ENCODE measurements at regions not wholly inside any gene's neighbourhood (a gene's known extent, or its start where the extent isn't known, plus 50 kb on each side); places are given as distances from the start of the nearest gene placed in this dataset.
"Not testable (repeated sequence)": the region's sequence is repeated elsewhere in the genome, so short reads cannot be mapped to it uniquely, and the experiment has no call there.

GRCh38 chrX:109920868-109921267 lies 82.0 kb upstream of the TMEM164 start:
- no peak for DNase-seq (ENCODE audit: low read depth in 1 of 2, low spot score in 2 of 2)
- Histone ChIP-seq H3K4me3 (no peak overlapping the region), H3K9me3 (replicated peaks) (no peaks in the 10 kb centered on the region), H3K4me1 (replicated peaks) (no peaks in the 10 kb centered on the region), H3K27ac (no peak overlapping the region), H3K27me3 (replicated peaks) (no peaks in the 10 kb centered on the region), H3K36me3 (no peaks in the 10 kb centered on the region)

- no peak overlapping the region for H3K27ac ChIP-seq
- no peaks in the 10 kb centered on the region for H3K36me3 ChIP-seq
- no peaks in the 10 kb centered on the region for H3K4me1 ChIP-seq (replicated peaks)
- DNase-seq (ENCODE audit: low read depth in 1 of 2, low spot score in 2 of 2), result no peak
- H3K27me3 ChIP-seq (replicated peaks), result no peaks in the 10 kb centered on the region
- H3K4me3 ChIP-seq, result no peak overlapping the region
- no peaks in the 10 kb centered on the region for H3K9me3 ChIP-seq (replicated peaks)
Observed at GRCh38 chrX:109922190-109922589, 80.7 kb upstream of the TMEM164 start.

GRCh38 chrX:109925003-109925402 lies 77.9 kb upstream of the TMEM164 start:
- H3K27ac ChIP-seq; H3K27me3 ChIP-seq (replicated peaks); DNase-seq (ENCODE audit: low read depth in 1 of 2, low spot score in 2 of 2); H3K4me3 ChIP-seq; H3K4me1 ChIP-seq (replicated peaks); H3K36me3 ChIP-seq; H3K9me3 ChIP-seq (replicated peaks): not testable (repeated sequence)

GRCh38 chrX:109925656-109926055 lies 77.3 kb upstream of the TMEM164 start:
- no peak overlapping the region for H3K27ac ChIP-seq
- H3K4me3 ChIP-seq, result no peak overlapping the region
- no peaks in the 10 kb centered on the region for H3K27me3 ChIP-seq (replicated peaks)
- no peaks in the 10 kb centered on the region for H3K4me1 ChIP-seq (replicated peaks)
- no peaks in the 10 kb centered on the region for H3K36me3 ChIP-seq
- no peaks in the 10 kb centered on the region for H3K9me3 ChIP-seq (replicated peaks)
- DNase-seq (ENCODE audit: low read depth in 1 of 2, low spot score in 2 of 2), result no peak

GRCh38 chrX:109926118-109926517 lies 76.8 kb upstream of the TMEM164 start:
- no peak overlapping the region for H3K27ac ChIP-seq
- H3K9me3 ChIP-seq (replicated peaks), result no peaks in the 10 kb centered on the region
- no peak for DNase-seq (ENCODE audit: low read depth in 1 of 2, low spot score in 2 of 2)
- H3K4me3 ChIP-seq, result no peak overlapping the region
- no peaks in the 10 kb centered on the region for H3K27me3 ChIP-seq (replicated peaks)
- H3K36me3 ChIP-seq, result no peaks in the 10 kb centered on the region
- no peaks in the 10 kb centered on the region for H3K4me1 ChIP-seq (replicated peaks)

GRCh38 chrX:109926743-109927662 lies 75.9 kb upstream of the TMEM164 start:
- Histone ChIP-seq H3K4me1 (replicated peaks) (no peaks in the 10 kb centered on the region), H3K9me3 (replicated peaks) (no peaks in the 10 kb centered on the region), H3K27ac (no peak overlapping the region), H3K27me3 (replicated peaks) (no peaks in the 10 kb centered on the region), H3K36me3 (no peaks in the 10 kb centered on the region), H3K4me3 (no peak overlapping the region)
- DNase-seq (ENCODE audit: low read depth in 1 of 2, low spot score in 2 of 2), result no peak

GRCh38 chrX:109927663-109928273 lies 75.1 kb upstream of the TMEM164 start:
- H3K4me3 ChIP-seq, result no peak overlapping the region
- no peaks in the 10 kb centered on the region for H3K4me1 ChIP-seq (replicated peaks)
- H3K27ac ChIP-seq, result no peak overlapping the region
- DNase-seq (ENCODE audit: low read depth in 1 of 2, low spot score in 2 of 2), result no peak
- H3K9me3 ChIP-seq (replicated peaks), result no peaks in the 10 kb centered on the region
- H3K36me3 ChIP-seq, result no peaks in the 10 kb centered on the region
- H3K27me3 ChIP-seq (replicated peaks), result no peaks in the 10 kb centered on the region

GRCh38 chrX:109928596-109929335 lies 74.1 kb upstream of the TMEM164 start:
- no peak overlapping the region for H3K4me3 ChIP-seq
- H3K4me1 ChIP-seq (replicated peaks), result no peaks in the 10 kb centered on the region
- no peaks in the 10 kb centered on the region for H3K9me3 ChIP-seq (replicated peaks)
- H3K27ac ChIP-seq, result no peak overlapping the region
- no peaks in the 10 kb centered on the region for H3K27me3 ChIP-seq (replicated peaks)
- no peaks in the 10 kb centered on the region for H3K36me3 ChIP-seq
- DNase-seq (ENCODE audit: low read depth in 1 of 2, low spot score in 2 of 2), result no peak

- Histone ChIP-seq H3K4me3 (no peak overlapping the region), H3K9me3 (replicated peaks) (no peaks in the 10 kb centered on the region), H3K27me3 (replicated peaks) (no peaks in the 10 kb centered on the region), H3K36me3 (no peaks in the 10 kb centered on the region), H3K27ac (no peak overlapping the region), H3K4me1 (replicated peaks) (no peaks in the 10 kb centered on the region)
- no peak for DNase-seq (ENCODE audit: low read depth in 1 of 2, low spot score in 2 of 2)
Observed at GRCh38 chrX:109931677-109932076, 71.2 kb upstream of the TMEM164 start.

- Histone ChIP-seq H3K36me3 (no peaks in the 10 kb centered on the region), H3K9me3 (replicated peaks) (no peaks in the 10 kb centered on the region), H3K4me1 (replicated peaks) (no peaks in the 10 kb centered on the region), H3K4me3 (no peak overlapping the region), H3K27ac (no peak overlapping the region), H3K27me3 (replicated peaks) (no peaks in the 10 kb centered on the region)
- DNase-seq (ENCODE audit: low read depth in 1 of 2, low spot score in 2 of 2), result no peak
Observed at GRCh38 chrX:109934434-109934833, 68.5 kb upstream of the TMEM164 start.

GRCh38 chrX:109934935-109935334 lies 68.0 kb upstream of the TMEM164 start:
- H3K27ac ChIP-seq, result no peak overlapping the region
- no peaks in the 10 kb centered on the region for H3K9me3 ChIP-seq (replicated peaks)
- no peaks in the 10 kb centered on the region for H3K4me1 ChIP-seq (replicated peaks)
- H3K36me3 ChIP-seq, result no peaks in the 10 kb centered on the region
- no peak overlapping the region for H3K4me3 ChIP-seq
- no peaks in the 10 kb centered on the region for H3K27me3 ChIP-seq (replicated peaks)
- no peak for DNase-seq (ENCODE audit: low read depth in 1 of 2, low spot score in 2 of 2)

- no peaks in the 10 kb centered on the region for H3K36me3 ChIP-seq
- H3K4me1 ChIP-seq (replicated peaks), result no peaks in the 10 kb centered on the region
- H3K27ac ChIP-seq, result no peak overlapping the region
- H3K9me3 ChIP-seq (replicated peaks), result no peaks in the 10 kb centered on the region
- no peak for DNase-seq (ENCODE audit: low read depth in 1 of 2, low spot score in 2 of 2)
- no peaks in the 10 kb centered on the region for H3K27me3 ChIP-seq (replicated peaks)
- no peak overlapping the region for H3K4me3 ChIP-seq
Observed at GRCh38 chrX:109936114-109936513, 66.8 kb upstream of the TMEM164 start.

GRCh38 chrX:109936598-109936997 lies 66.3 kb upstream of the TMEM164 start:
- Histone ChIP-seq H3K27ac (no peak overlapping the region), H3K27me3 (replicated peaks) (no peaks in the 10 kb centered on the region), H3K4me1 (replicated peaks) (no peaks in the 10 kb centered on the region), H3K4me3 (no peak overlapping the region), H3K36me3 (no peaks in the 10 kb centered on the region), H3K9me3 (replicated peaks) (no peaks in the 10 kb centered on the region)
- DNase-seq (ENCODE audit: low read depth in 1 of 2, low spot score in 2 of 2), result no peak

GRCh38 chrX:109939498-109939897 lies 63.4 kb upstream of the TMEM164 start:
- H3K27me3 ChIP-seq (replicated peaks), result no peaks in the 10 kb centered on the region
- no peaks in the 10 kb centered on the region for H3K36me3 ChIP-seq
- H3K4me1 ChIP-seq (replicated peaks), result no peaks in the 10 kb centered on the region
- no peak overlapping the region for H3K27ac ChIP-seq
- no peak for DNase-seq (ENCODE audit: low read depth in 1 of 2, low spot score in 2 of 2)
- H3K4me3 ChIP-seq, result no peak overlapping the region
- no peaks in the 10 kb centered on the region for H3K9me3 ChIP-seq (replicated peaks)

Data from SJSA1 (cell line).